Left colon (tissue), 2 donors: ENCODE measurements at regions not wholly inside any gene's neighbourhood (a gene's known extent, or its start where the extent isn't known, plus 50 kb on each side); places are given as distances from the start of the nearest gene placed in this dataset.
"Not testable (repeated sequence)": the region's sequence is repeated elsewhere in the genome, so short reads cannot be mapped to it uniquely, and the experiment has no call there.

Experiments used
- ATAC-seq: fragments of 200-7000 bp; cut with Tn5 transposase; one replicate; pipeline ENCODE4 v1.9.1; 2020; ENCODE audit warnings: mild to moderate bottlenecking, moderate library complexity
- DNase-seq, 2 donors: peaks; one replicate each; pipeline ENCODE4 v3.0.0-alpha.2; 2020
- intact Hi-C, 2 donors: fragments of 100-400 bp; cut with DNase I in 1 of 2; cut with micrococcal nuclease in 1 of 2; formaldehyde crosslinking; loops; one replicate each; pipeline versions ENCODE4 v1.11.2 to v1.14.0; 2022; cut with DNase I, micrococcal nuclease
- donor health status: DM: no; HTN: no; CAD: no.
- donor health status: DM: yes; HTN: yes; CAD: no.

DNA sequence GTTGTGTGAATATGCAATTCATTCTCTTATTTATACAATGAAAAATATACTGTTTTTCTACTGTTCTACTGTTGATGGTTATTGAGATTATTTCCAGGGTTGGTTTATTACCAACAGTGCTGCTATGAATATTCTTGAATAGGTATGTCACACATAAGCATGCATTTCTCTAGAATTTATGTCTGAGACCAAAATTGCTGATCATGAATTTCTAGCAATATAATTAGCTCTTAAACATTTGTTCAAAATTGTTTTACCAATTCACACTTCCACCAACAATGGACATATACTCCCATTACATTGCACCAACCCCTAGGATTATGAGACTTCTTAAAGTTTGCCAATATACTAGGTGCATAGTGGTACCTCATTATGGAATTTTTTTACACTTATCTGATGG, 164.1 kb upstream of the KCNQ5 start:
- intact Hi-C loops = no loop called here
- DNase-seq (no peak), ATAC-seq (no peak)

DNA sequence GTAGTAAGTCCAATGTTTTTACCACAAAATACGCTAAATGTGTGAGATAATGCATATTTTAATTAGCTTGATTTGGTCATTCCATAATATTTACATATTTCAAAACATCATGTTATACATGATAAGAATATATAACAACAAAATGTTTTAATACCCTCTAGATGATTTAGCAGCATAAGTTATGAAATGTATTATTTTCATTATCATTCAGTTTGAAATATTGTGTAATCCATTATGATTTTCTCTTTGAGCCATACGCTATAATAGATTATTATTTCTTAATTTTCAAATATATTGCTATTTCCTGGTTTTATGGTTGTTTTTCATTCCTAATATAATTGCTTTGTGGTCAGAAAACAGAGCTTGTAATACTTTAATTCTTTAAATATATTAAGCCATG, 163.3 kb upstream of the KCNQ5 start:
- intact Hi-C loops = no loop called here
- no peak for ATAC-seq
- DNase-seq = no peak

DNA sequence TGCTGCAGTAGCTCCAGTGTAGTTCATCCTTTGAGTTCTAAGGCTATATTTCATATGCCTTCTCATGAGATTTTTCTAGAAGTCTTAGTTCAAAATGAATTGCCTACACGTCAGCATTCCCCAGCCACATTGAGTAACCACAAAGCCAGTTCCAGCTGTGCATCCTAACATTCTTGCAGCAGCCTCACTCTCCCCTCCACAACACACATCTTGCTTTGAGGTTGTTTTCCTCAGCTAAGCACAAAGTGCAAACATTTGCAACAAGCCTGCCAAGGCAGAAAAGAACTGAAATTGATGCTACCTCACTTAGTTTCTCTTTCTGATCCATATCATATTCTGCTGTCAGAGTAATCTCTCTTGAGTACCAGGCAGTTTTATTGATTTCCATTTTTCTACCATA, 160.7 kb upstream of the KCNQ5 start:
- DNase-seq (no peak), ATAC-seq (no peak)
- intact Hi-C loops = no loop called here

DNA sequence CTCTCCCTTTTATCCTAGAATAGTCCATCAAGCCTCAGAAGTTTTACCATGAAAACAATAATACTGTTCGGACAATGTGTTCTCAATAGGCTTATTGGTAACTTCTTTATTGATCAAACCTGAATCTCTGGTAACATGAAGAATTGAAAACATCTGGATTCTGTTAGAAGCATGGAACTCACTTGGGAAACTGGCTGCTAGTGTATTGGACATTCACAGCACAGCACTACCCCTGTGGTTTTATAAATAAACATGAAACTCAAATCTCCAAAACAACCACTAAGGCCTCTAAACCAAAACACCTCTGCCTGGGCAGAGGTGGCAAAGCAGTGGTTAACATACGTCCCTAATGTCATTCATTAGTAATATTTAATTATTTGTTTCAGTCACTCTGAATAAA, 157.6 kb upstream of the KCNQ5 start:
- intact Hi-C loops = no loop called here
- DNase-seq = no peak
- no peak for ATAC-seq

DNA sequence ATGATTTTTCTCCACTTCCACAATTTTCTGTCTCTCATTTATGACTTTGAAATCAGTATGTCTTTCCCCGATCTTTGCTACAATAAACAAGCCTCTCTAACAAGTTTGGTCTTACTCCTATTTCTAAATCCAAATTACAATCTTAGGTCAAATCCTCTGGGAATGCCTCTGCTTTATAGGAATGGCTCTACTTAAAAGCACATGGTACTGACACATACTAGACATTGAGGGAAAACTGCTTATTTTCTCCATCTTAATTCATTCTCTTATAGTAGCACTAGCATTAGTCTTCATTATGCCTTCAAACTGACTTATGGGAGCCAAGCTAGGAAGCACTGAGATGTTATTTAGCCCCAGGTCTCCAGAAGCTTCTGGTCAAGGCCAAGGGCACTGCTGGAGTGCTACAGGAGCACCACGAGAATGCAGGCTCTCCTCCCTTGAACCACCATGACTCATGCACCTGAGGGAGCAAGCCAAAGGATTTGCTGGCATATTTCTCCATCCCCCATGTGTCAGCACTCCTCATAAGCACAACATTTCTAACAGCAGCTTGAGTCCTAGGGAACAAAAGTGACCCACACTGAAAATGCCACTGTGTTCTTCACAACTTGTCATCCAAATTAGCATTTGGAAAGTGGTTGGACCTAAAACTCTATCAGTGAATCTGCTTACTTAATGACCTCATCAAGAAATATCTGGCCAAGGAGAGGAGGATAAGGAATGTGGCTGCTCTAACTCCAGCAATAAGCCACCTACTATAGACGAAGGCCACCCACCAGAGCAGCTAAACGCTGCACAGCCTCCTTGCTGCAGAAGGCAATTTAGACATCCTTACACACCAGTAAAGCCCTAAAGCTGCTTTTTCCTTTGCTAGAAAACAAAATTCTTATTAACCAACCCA, 156.8 kb upstream of the KCNQ5 start:
- ATAC-seq (no peak), DNase-seq (no peak)
- intact Hi-C loops = no loop called here

DNA sequence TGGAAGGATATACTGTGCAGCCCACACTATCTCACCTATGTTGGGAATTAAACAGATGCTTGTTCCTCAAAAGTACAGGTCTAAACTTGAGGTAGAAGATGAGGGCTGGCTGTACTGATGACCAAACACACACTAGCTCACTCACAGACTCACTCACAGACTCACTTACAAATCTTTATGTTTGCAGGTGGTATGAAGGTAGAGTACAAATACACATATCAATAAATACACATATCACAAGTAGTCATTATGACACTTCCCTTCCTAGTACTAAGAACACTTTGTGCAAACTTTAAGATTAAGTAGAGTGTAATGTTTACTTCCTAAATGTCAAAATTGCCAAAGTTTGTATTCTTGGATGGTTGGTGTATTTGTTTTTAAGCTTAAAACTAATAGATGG, 155.4 kb upstream of the KCNQ5 start:
- ATAC-seq (no peak), DNase-seq (no peak)
- intact Hi-C loops = no loop called here

DNA sequence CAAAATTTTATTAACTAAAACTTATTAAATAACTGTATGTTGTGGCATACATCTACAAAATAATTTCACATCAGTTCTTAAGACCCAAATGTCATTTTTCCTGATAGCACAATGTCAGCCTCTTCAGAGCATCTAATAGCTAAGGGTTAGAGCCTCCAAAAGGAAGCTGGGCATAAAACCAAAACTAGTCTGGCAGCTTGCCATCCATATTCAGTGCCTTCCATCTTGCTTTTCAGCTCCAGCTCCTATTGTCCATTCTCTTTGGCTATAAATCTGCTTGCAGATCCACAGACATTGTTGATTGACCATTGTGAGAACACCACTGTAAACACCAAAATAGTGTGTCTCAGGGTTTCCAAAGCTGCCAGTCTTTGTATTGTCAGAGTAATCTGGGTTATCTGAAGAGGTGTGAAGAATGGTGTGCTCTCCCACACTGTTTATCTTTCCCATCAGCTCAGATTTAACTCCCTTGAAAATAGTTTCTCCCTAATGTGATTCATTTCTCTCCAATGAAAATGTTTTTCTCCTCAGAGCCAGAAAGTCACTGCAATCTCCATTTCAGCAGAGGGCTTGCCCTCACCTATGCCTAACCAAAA, 154.8 kb upstream of the KCNQ5 start:
- DNase-seq (no peak), ATAC-seq (no peak)
- intact Hi-C loops = no loop called here

DNA sequence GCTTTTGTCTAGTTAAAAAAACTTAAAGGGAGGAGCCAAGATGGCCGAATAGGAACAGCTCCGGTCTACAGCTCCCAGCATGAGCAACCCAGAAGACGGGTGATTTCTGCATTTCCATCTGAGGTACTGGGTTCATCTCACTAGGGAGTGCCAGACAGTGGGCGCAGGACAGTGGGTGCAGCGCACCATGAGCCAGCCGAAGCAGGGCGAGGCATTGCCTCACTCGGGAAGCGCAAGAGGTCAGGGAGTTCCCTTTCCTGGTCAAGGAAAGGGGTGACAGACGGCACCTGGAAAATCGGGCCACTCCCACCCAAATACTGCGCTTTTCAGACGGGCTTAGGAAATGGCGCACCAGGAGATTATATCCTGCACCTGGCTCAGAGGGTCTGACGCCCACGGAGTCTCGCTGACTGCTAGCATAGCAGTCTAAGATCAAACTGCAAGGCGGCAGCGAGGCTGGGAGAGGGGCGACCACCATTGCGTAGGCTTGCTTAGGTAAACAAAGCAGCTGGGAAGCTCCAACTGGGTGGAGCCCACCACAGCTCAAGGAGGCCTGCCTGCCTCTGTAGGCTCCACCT, 152.4 kb upstream of the KCNQ5 start:
- ATAC-seq, DNase-seq, intact Hi-C loops: not testable (repeated sequence)

DNA sequence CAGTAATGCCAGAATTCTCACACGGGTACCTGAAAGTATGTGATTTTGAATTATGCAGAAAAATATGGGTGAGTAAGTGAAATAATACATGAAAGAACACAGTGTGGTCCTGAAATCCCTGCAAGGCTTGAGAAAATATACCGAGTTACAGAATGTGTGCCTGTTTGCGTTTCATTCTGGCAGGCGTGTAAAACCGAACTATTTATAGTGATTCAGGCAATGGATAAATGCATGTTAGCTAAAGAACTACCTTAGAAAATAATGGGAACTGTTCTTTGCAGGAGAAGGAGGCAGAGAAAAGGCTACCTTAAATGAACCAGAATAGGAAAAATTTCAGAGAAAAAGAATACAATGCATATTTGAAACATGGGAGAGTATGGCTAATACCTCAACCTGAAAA, 145.8 kb upstream of the KCNQ5 start:
- intact Hi-C loops = no loop called here
- ATAC-seq (no peak), DNase-seq (no peak)

DNA sequence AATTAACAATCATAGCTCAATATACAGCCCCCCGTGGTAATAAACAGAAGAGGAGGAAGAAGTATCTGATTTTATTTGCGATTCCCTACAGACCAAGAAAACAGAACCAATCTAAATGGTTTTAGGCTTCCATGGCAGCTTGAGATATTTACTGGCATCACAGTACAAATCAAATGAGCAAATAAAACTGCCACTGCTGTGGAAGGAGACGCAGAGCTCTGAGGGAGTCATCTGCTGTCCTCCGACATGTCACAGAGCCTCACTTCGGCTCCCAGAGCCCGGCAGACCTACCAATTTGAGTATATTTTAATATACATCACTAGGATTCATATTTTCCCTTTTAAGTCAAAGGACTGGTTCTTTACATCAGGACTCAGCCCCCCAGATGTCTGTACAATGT, 145.2 kb upstream of the KCNQ5 start:
- ATAC-seq (no peak), DNase-seq (no peak)
- intact Hi-C loops = no loop called here

DNA sequence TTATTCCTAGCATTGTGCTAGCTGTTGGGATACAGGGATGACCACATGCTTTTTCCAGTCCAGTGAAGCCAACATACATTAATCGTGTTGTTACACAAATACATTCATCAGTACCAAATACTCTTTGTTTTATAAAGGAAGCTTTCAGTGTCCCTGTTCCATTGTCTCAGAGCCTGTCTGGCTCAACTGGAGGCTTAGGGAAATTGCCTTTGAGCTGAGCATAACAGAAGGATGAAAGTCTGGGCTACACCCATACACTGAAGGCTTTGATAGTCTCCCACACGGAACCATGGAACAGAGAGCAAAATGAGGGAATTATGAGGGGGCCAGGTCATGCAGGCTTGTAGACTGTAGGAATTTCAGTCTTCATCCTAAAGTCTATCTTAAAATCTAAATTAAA, 126.4 kb upstream of the KCNQ5 start:
- intact Hi-C loops = no loop called here
- no peak for ATAC-seq

DNA sequence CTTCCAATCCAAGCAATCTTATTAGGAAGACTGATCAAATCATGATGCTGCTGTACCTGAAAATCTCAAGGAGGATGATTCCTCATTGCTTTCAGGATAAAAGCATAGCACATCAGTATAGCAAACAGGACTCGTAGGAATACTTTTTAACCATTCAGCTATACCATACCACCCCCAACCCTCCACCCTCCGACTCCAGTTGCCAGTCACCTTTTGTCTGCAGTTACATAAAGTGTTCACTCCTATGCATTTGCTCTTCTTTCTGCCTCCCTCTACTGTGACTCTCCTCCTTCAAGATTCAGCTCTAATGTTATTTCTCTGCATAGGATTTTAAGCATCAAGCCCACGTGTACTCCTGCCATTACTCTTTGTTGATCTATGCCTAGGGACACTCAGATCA, 124.7 kb upstream of the KCNQ5 start:
- intact Hi-C loops = no loop called here
- ATAC-seq (no peak), DNase-seq (no peak)

More for the DNA sequence above, 126.4 kb upstream of the KCNQ5 start:
- DNase-seq = no peak

DNA sequence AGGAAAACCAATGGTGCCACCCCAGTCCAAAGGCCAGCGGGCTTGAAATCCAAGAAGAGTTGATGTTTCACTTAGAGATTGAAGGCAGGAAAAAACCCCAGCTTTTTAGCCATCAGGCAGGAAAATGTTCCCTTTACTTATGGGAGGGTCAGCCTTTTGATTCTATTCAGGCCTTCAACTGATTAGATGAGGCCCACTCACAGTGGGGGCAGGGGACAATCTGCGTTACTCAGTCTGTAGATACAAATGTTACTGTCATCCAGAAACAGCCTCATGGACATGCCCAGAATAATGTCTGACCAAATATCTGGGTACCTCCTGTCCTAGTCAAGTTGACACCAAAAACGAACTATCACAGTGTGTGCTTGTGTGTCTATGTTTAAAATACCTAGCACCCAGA, 121.2 kb upstream of the KCNQ5 start:
- DNase-seq = no peak
- intact Hi-C loops = no loop called here
- ATAC-seq = no peak

DNA sequence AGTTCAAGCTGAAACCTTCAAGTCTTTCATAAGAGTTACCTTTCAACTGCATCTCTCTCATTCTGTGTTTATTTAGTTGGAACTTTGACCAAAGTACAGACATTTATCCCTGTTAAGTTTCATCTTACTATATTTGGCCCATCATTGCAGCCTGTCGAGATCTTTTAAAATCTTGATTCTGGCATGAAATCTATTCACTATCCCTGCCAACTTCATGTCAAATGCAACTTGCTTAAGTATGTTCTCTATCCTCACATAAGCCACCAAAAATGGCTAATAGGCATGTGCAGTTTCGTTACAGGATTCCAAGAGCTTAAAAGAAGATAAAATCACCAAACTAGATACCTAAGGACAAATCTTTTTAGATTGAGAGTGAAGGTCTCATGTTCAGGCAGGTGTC, 117.5 kb upstream of the KCNQ5 start:
- DNase-seq = no peak
- no peak for ATAC-seq
- intact Hi-C loops = no loop called here

DNA sequence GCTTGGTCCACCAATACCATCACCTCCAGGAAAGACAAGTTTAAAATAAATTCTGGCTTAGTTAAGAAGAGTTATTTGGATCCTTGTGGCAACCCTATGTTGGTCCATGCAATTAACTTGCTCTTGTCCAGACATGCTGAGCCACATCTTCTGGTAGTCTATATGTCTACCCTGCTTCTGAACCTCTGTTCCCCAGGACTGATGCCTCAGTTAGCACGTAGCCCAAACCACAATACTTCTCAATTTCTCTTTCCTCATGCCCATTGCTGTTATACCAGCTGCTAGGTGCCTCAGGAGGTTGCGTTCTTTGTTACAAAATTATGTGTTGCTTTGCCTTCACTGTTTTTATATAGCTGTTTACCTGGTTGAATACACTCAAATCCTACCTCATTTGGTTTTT, 116.4 kb upstream of the KCNQ5 start:
- DNase-seq (no peak), ATAC-seq (no peak)
- intact Hi-C loops = no loop called here

DNA sequence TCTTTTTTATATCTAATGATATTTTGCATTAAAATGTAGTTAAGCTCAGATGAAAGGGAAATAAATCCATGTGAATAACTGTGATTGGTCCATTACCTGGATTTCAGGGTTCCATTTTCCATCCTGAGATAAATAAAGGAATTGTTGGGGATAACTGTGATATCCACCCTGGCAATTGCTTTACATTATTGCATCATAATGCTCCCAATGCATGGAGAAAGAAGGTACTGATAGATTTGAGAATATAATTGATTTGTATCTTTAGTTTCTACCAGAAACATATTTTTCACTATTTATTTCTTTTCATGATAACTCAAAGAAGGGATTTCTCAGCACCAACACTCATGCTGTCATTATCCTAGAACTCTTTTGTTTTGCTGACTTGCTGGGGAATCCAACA, 102.0 kb upstream of the KCNQ5 start:
- DNase-seq (no peak), ATAC-seq (no peak)
- intact Hi-C loops = no loop called here

DNA sequence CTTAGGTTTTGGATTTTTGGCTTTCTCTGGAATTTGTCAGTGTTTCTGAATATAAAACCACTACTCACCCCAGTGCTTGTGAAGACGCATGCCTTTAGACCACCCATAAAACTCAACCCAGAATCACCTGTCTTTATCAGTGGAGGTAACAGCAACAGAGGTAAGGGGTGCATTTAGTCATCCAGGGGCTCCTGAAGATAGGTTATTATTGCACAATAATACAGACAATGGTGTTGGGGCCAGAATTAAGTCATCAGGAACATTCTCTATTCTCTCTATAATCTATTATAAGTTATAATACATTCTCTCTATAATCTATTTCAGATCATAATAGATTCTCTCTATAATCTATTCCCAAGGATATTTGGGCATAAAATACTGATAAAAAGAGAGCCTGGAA, 100.2 kb upstream of the KCNQ5 start:
- DNase-seq = no peak
- ATAC-seq = no peak
- intact Hi-C loops = no loop called here

DNA sequence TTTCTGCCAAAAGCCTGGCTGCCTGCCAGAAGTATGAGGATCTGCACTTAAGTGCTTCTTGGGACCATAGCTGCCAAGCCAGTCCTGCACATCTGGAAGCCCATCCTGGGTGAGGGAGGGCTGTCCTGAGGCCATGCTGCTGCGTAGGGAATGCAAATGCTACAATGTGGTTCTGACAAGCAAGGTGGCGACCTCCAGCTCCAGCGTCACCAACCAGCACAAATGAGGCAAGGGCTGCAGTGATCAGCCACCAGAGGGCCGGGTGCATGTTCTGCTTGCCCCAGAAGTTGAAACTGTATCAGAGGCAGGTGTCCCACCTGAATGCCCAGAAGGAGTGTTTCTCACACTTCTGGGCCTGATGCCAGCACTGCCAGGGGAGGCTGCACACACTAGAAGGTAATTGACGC, 99.1 kb upstream of the KCNQ5 start:
- intact Hi-C loops = no loop called here
- peak in 1 of 2 donors; percentile 3 for DNase-seq
- ATAC-seq = no peak

DNA sequence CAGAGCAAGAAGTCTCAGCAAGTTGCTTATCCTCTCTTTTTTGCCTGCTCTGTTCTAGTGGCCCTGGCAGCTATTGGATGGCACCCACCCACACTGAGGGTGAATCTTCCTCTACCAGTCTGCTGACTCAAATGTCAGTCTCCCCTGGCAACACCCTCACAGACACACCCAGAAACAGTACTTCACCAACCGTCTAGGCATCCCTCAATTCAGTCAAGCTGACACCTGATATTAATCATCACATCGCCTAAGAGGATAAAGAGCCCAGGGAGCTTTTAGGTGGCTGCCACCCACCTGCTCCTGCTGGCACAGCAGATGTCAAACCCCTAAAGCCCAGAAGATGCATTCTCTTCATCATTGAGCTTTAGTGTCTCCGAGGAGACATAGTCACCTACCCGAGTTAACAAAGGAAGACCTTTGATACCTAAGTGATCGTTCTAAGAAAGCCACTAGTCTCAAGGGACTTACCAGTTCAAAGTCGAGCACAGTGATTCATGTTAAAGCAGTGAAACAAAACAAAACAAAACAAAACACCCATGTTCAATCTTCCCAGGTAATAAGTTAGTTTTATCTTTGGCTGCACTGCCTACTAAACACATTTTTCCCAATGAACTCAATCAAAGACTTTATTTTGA, 97.7 kb upstream of the KCNQ5 start:
- ATAC-seq (no peak), DNase-seq (no peak)
- intact Hi-C loops = no loop called here
